Spleen (tissue), 11 donors: ENCODE measurements at regions not wholly inside any gene's neighbourhood (a gene's known extent, or its start where the extent isn't known, plus 50 kb on each side); places are given as distances from the start of the nearest gene placed in this dataset.

Experiments used
- DNase-seq: peaks from one replicate; pipeline ENCODE4 v3.0.0-alpha.2; 2020
- H3K27ac ChIP-seq, 8 donors: fragments of 200-600 bp; sonication (generic) in 7 of 8; 1 replicate in 4 of 8; 2 replicates in 4 of 8; pipeline versions ENCODE4 v1.5.0 to v1.8.0; 2016 to 2021; ENCODE audit warnings: inconsistent platforms in 4 of 8, mild to moderate bottlenecking in 4 of 8, moderate library complexity in 1 of 8
- H3K27me3 ChIP-seq, 7 donors: fragments of 200-600 bp; sonication (generic) in 6 of 7; replicated peaks in 1 of 7; 1 replicate in 4 of 7; 2 replicates in 3 of 7; pipeline versions ENCODE4 v1.5.0 to v1.8.0; 2016 to 2021; ENCODE audit warnings: inconsistent platforms in 3 of 7, mild to moderate bottlenecking in 1 of 7
- H3K36me3 ChIP-seq, 6 donors: fragments of 200-600 bp; sonication (generic) in 5 of 6; 1 replicate in 4 of 6; 2 replicates in 2 of 6; pipeline versions ENCODE4 v1.5.0 to v1.8.0; 2016 to 2021; ENCODE audit warnings: inconsistent platforms in 2 of 6
- H3K4me1 ChIP-seq, 6 donors: fragments of 200-600 bp; sonication (generic) in 5 of 6; 1 replicate in 3 of 6; 2 replicates in 3 of 6; pipeline versions ENCODE4 v1.5.0 to v1.8.0; 2016 to 2021; ENCODE audit warnings: inconsistent platforms in 3 of 6
- H3K4me3 ChIP-seq, 8 donors: fragments of 200-600 bp; sonication (generic) in 7 of 8; 1 replicate in 4 of 8; 2 replicates in 4 of 8; pipeline versions ENCODE4 v1.5.0 to v1.8.0; 2016 to 2021; ENCODE audit warnings: inconsistent platforms in 4 of 8, mild to moderate bottlenecking in 4 of 8, moderate library complexity in 2 of 8
- H3K9me3 ChIP-seq, 8 donors: fragments of 200-600 bp; sonication (generic) in 7 of 8; 1 replicate in 4 of 8; 2 replicates in 4 of 8; pipeline versions ENCODE4 v1.5.0 to v1.8.0; 2016 to 2021; ENCODE audit warnings: inconsistent platforms in 4 of 8
- CTCF ChIP-seq, 11 experiments: fragments of 200-600 bp in 7 of 11; fragments of 450-650 bp in 4 of 11; sonication (generic) in 4 of 11; IDR thresholded peaks in 8 of 11; conservative IDR thresholded peaks in 3 of 11; 1 replicate in 7 of 11; 2 replicates in 4 of 11; pipeline versions ENCODE4 v1.4.0 to v1.8.0; 2016 to 2021; ENCODE audit warnings: antibody characterized with exemption in 11 of 11, inconsistent platforms in 4 of 11, mild to moderate bottlenecking in 1 of 11
- POLR2A ChIP-seq, 3 donors: fragments of 450-650 bp; IDR thresholded peaks; one replicate each; pipeline ENCODE4 v1.5.1; 2017; ENCODE audit warnings: antibody characterized with exemption in 3 of 3, mild to moderate bottlenecking in 1 of 3
- POLR2AphosphoS5 ChIP-seq, 3 donors: sonication (generic); formaldehyde crosslinking; IDR thresholded peaks; one replicate each; pipeline ENCODE4 v1.5.1; 2017; ENCODE audit warnings: antibody characterized with exemption in 3 of 3
- WGBS, 5 donors: extraction: QIAGEN DNeasy Blood & Tissue Kit in 3 of 5; methylation state at CpG; one replicate each; pipeline versions ENCODE4 v1.1.5 to v1.1.7; 2013 to 2018; 5-methylcytosine and 5-hydroxymethylcytosine counted together
- intact Hi-C: fragments of 100-400 bp; cut with DNase I; formaldehyde crosslinking; loops from one replicate; pipeline ENCODE4 v1.15.0; 2023; ENCODE audit warnings: low total_unique reads
- donor health status: healthy with polysubstance abuse.
- donor health status: DM: no; HTN: no; CAD: no; lungs with moderate emphysema.
- donor health status: DM: no; HTN: no; CAD: no.
- donor health status: Bipolar disorder and iron deficiency.
- donor health status: healthy.
- donor health status: DM: no; HTN: no; CAD: no.
- donor health status: DM: yes; HTN: yes; CAD: no.

- 71 to 80% (median 74%) methylated on average over 3 of the region's 3 CpGs for WGBS, 5 donors
- Histone ChIP-seq H3K27ac (no peak overlapping the region), H3K9me3 (peaks cover 0 to 11% (median 2%) of the 10 kb centered on the region in 8 donors), H3K4me1 (no peaks in the 10 kb centered on the region), H3K4me3 (no peak overlapping the region), H3K36me3 (no peaks in the 10 kb centered on the region), H3K27me3 (no peaks in the 10 kb centered on the region)
- intact Hi-C loops = no loop called here
- TF ChIP-seq POLR2AphosphoS5 (IDR thresholded peaks at IDR 0.05) (no peak), POLR2A (IDR thresholded peaks at IDR 0.05) (no peak), CTCF (IDR thresholded peaks at IDR 0.05 in 8 of 11, conservative IDR thresholded peaks at IDR 0.05 in 3 of 11) (no peak)
- DNase-seq = no peak
Observed at GRCh38 chr10:58932126-58932525, 244.3 kb upstream of the PHYHIPL start.

GRCh38 chr10:58932577-58933314, 243.7 kb upstream of the PHYHIPL start:
- Histone ChIP-seq H3K4me1 (no peaks in the 10 kb centered on the region), H3K27me3 (no peaks in the 10 kb centered on the region), H3K9me3 (peaks cover 0 to 6% (median 2%) of the 10 kb centered on the region in 8 donors), H3K27ac (no peak overlapping the region), H3K36me3 (no peaks in the 10 kb centered on the region), H3K4me3 (no peak overlapping the region)
- TF ChIP-seq POLR2A (IDR thresholded peaks at IDR 0.05) (no peak), POLR2AphosphoS5 (IDR thresholded peaks at IDR 0.05) (no peak), CTCF (IDR thresholded peaks at IDR 0.05 in 8 of 11, conservative IDR thresholded peaks at IDR 0.05 in 3 of 11) (no peak)
- WGBS, 5 donors = 78 to 85% (median 79%) methylated on average over 5 of the region's 5 CpGs
- DNase-seq = no peak
- intact Hi-C loops = no loop called here

DNA sequence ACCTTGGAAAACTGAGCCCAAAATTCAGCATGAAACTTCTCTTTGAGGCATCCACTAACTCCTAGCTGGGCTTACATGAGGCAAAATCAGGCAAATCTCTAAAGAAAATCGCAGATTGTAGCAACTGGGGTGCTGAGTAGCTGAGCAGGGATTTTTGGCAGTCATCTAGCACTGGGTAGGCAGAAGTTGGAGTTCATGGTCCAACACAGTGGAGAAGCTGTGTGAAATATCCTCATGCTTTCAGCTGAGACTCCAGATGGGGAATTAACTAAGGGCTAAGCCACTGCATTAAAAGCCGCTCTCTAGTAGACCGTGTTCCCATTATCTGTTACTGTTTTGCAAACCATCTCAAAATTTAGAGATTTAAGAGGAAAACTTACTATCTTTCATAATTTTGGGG, 240.1 kb upstream of the PHYHIPL start:
- Histone ChIP-seq H3K4me3 (no peak overlapping the region), H3K9me3 (no peaks in the 10 kb centered on the region), H3K36me3 (no peaks in the 10 kb centered on the region), H3K27ac (no peak overlapping the region), H3K27me3 (no peaks in the 10 kb centered on the region), H3K4me1 (no peaks in the 10 kb centered on the region)
- DNase-seq = no peak
- 72 to 90% (median 85%) methylated on average over 3 of the region's 3 CpGs for WGBS, 5 donors
- no peak for TF ChIP-seq CTCF (IDR thresholded peaks at IDR 0.05 in 8 of 11, conservative IDR thresholded peaks at IDR 0.05 in 3 of 11)
- intact Hi-C loops = no loop called here

DNA sequence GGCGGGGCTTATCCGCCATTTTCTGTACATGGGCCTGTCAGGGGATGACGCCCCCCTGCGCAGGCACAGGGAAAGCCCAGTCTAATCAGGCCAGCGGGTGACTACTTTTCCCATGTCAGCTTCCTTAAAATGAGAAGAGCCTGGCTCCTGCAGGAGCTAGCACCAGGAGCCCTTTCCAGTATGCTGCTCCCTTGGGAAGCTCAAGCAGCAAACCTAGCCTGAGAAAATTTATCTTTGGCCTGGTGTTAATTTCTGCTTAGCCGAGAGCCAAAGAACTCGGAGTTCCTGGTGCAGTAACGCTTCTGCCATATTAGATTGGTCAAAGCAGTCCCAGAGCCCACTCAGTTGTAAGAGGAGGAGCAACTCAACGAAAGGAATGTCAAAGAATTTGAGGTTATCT, 239.0 kb upstream of the PHYHIPL start:
- H3K9me3 ChIP-seq = no peaks in the 10 kb centered on the region
- no peak overlapping the region for H3K4me3 ChIP-seq
- H3K27me3 ChIP-seq = no peaks in the 10 kb centered on the region
- H3K4me1 ChIP-seq = no peaks in the 10 kb centered on the region
- H3K27ac ChIP-seq = no peak overlapping the region
- no peak for TF ChIP-seq CTCF (IDR thresholded peaks at IDR 0.05 in 8 of 11, conservative IDR thresholded peaks at IDR 0.05 in 3 of 11)
- TF ChIP-seq POLR2A (IDR thresholded peaks at IDR 0.05) = no peak
- intact Hi-C loops = no loop called here
- no peaks in the 10 kb centered on the region for H3K36me3 ChIP-seq
- WGBS, 5 donors = 82 to 92% (median 88%) methylated on average over 9 of the region's 9 CpGs
- DNase-seq = no peak
